ENCODE measurements at regions not wholly inside any gene's neighbourhood (a gene's known extent, or its start where the extent isn't known, plus 50 kb on each side); places are given as distances from the start of the nearest gene placed in this dataset.

GRCh38 chr18:40685219-40685618 lies 1269.8 kb upstream of the PIK3C3 start:
- Histone ChIP-seq H3K27me3 (ENCODE audit: low read length) (no peaks in the 10 kb centered on the region), H3K79me2 (ENCODE audit: insufficient read depth, low read length) (no peaks in the 10 kb centered on the region), H4K20me1 (ENCODE audit: low read depth, low read length) (no peaks in the 10 kb centered on the region), H2AFZ (ENCODE audit: low read depth, low read length, severe bottlenecking) (no peak overlapping the region), H3K9me2 (replicated peaks; ENCODE audit: insufficient read depth, low read length) (no peaks in the 10 kb centered on the region), H3K9ac (ENCODE audit: low read length) (no peak overlapping the region), H3F3A (ENCODE audit: insufficient read depth) (no peaks in the 10 kb centered on the region), H3K27ac (ENCODE audit: low read depth, low read length) (no peak overlapping the region), H3K9me3 (ENCODE audit: insufficient read depth, low read length) (no peaks in the 10 kb centered on the region; the same call in 1 of the 2 replicates), H3K36me3 (ENCODE audit: low read length) (no peaks in the 10 kb centered on the region), H3K4me3 (ENCODE audit: insufficient read depth, low read length, poor library complexity, severe bottlenecking) (no peak overlapping the region), H3K4me2 (ENCODE audit: low read depth, low read length, poor library complexity, severe bottlenecking) (no peak overlapping the region)
- TF ChIP-seq EZH2phosphoT487 (conservative IDR thresholded peaks at IDR 0.05; ENCODE audit: low read length), result no peak
- TF ChIP-seq CTCF (IDR thresholded peaks at IDR 0.05; ENCODE audit: insufficient read depth, low read length, poor library complexity, severe bottlenecking), result no peak

GRCh38 chr18:40678318-40678717 lies 1276.7 kb upstream of the PIK3C3 start:
- H3K79me2 ChIP-seq (ENCODE audit: insufficient read depth, low read length), result no peaks in the 10 kb centered on the region
- no peak overlapping the region for H3K4me3 ChIP-seq (ENCODE audit: insufficient read depth, low read length, poor library complexity, severe bottlenecking)
- H2AFZ ChIP-seq (ENCODE audit: low read depth, low read length, severe bottlenecking), result no peak overlapping the region
- H3K36me3 ChIP-seq (ENCODE audit: low read length), result no peaks in the 10 kb centered on the region
- H3K9me3 ChIP-seq (ENCODE audit: insufficient read depth, low read length), result no peaks in the 10 kb centered on the region
- no peak overlapping the region for H3K9ac ChIP-seq (ENCODE audit: low read length)
- no peaks in the 10 kb centered on the region for H3K9me2 ChIP-seq (replicated peaks; ENCODE audit: insufficient read depth, low read length)
- no peaks in the 10 kb centered on the region for H4K20me1 ChIP-seq (ENCODE audit: low read depth, low read length)
- TF ChIP-seq CTCF (IDR thresholded peaks at IDR 0.05; ENCODE audit: insufficient read depth, low read length, poor library complexity, severe bottlenecking) (no peak), EZH2phosphoT487 (conservative IDR thresholded peaks at IDR 0.05; ENCODE audit: low read length) (no peak)
- H3K27ac ChIP-seq (ENCODE audit: low read depth, low read length), result no peak overlapping the region
- H3K27me3 ChIP-seq (ENCODE audit: low read length), result no peaks in the 10 kb centered on the region
- H3K4me2 ChIP-seq (ENCODE audit: low read depth, low read length, poor library complexity, severe bottlenecking), result no peak overlapping the region
- no peaks in the 10 kb centered on the region for H3F3A ChIP-seq (ENCODE audit: insufficient read depth)

GRCh38 chr18:40676668-40677067 lies 1278.4 kb upstream of the PIK3C3 start:
- no peaks in the 10 kb centered on the region for H4K20me1 ChIP-seq (ENCODE audit: low read depth, low read length)
- no peak for TF ChIP-seq EZH2phosphoT487 (conservative IDR thresholded peaks at IDR 0.05; ENCODE audit: low read length)
- no peak for TF ChIP-seq CTCF (IDR thresholded peaks at IDR 0.05; ENCODE audit: insufficient read depth, low read length, poor library complexity, severe bottlenecking)

More at GRCh38 chr18:40676668-40677067, 1278.4 kb upstream of the PIK3C3 start:
- Histone ChIP-seq H3K4me2 (ENCODE audit: low read depth, low read length, poor library complexity, severe bottlenecking) (no peak overlapping the region), H3K4me3 (ENCODE audit: insufficient read depth, low read length, poor library complexity, severe bottlenecking) (no peak overlapping the region), H3K9me2 (replicated peaks; ENCODE audit: insufficient read depth, low read length) (no peaks in the 10 kb centered on the region), H3K36me3 (ENCODE audit: low read length) (no peaks in the 10 kb centered on the region), H3K79me2 (ENCODE audit: insufficient read depth, low read length) (no peaks in the 10 kb centered on the region), H2AFZ (ENCODE audit: low read depth, low read length, severe bottlenecking) (no peak overlapping the region), H3K9ac (ENCODE audit: low read length) (no peak overlapping the region), H3K27me3 (ENCODE audit: low read length) (no peaks in the 10 kb centered on the region), H3K27ac (ENCODE audit: low read depth, low read length) (no peak overlapping the region), H3K9me3 (ENCODE audit: insufficient read depth, low read length) (peaks cover 10% of the 10 kb centered on the region; the same call in 1 of the 2 replicates), H3F3A (ENCODE audit: insufficient read depth) (no peaks in the 10 kb centered on the region)

Measured in SU-DHL-6 (cell line).